Right lobe of liver (tissue), 4 donors: ENCODE measurements at regions not wholly inside any gene's neighbourhood (a gene's known extent, or its start where the extent isn't known, plus 50 kb on each side); places are given as distances from the start of the nearest gene placed in this dataset.

Experiments
- POLR2A ChIP-seq: fragments of 450-650 bp; IDR thresholded peaks from one replicate; pipeline ENCODE4 v1.6.1; 2017; ENCODE audit warnings: antibody characterized with exemption, mild to moderate bottlenecking
- TF ChIP-seq, protein P1 (sequence below), 4 donors: fragments of 200-600 bp in 3 of 4; fragments of 450-650 bp in 1 of 4; IDR thresholded peaks; one replicate each; pipeline versions ENCODE4 v1.5.1 to v1.8.0; 2016 to 2022; ENCODE audit warnings: antibody characterized with exemption in 4 of 4, mild to moderate bottlenecking in 2 of 4
- donor health status: DM: no; HTN: no; CAD: no.
- donor health status: DM: no; HTN: no; CAD: no.
- donor health status: DM: no; HTN: yes; CAD: no.

- TF ChIP-seq POLR2A, result no peak
- TF ChIP-seq, protein P1, sequence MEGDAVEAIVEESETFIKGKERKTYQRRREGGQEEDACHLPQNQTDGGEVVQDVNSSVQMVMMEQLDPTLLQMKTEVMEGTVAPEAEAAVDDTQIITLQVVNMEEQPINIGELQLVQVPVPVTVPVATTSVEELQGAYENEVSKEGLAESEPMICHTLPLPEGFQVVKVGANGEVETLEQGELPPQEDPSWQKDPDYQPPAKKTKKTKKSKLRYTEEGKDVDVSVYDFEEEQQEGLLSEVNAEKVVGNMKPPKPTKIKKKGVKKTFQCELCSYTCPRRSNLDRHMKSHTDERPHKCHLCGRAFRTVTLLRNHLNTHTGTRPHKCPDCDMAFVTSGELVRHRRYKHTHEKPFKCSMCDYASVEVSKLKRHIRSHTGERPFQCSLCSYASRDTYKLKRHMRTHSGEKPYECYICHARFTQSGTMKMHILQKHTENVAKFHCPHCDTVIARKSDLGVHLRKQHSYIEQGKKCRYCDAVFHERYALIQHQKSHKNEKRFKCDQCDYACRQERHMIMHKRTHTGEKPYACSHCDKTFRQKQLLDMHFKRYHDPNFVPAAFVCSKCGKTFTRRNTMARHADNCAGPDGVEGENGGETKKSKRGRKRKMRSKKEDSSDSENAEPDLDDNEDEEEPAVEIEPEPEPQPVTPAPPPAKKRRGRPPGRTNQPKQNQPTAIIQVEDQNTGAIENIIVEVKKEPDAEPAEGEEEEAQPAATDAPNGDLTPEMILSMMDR (IDR thresholded peaks at IDR 0.05), result no peak
Observed at GRCh38 chr4:163949976-163950601, 455.6 kb downstream of the TMA16 start.
